ENCODE measurements at regions not wholly inside any gene's neighbourhood (a gene's known extent, or its start where the extent isn't known, plus 50 kb on each side); places are given as distances from the start of the nearest gene placed in this dataset.
"Not testable (repeated sequence)": the region's sequence is repeated elsewhere in the genome, so short reads cannot be mapped to it uniquely, and the experiment has no call there.

GRCh38 chr2:91499431-91500050 lies 2808.1 kb downstream of the RPIA start:
- intact Hi-C loops (cut with DNase I); H3K27ac ChIP-seq; H3K4me1 ChIP-seq; H3K36me3 ChIP-seq; H3K9me3 ChIP-seq; H3K27me3 ChIP-seq; H3K4me3 ChIP-seq: not testable (repeated sequence)
- DNase-seq (ENCODE audit: extremely low spot score in 2 of 2) = peak; percentile 65 to 95

- H3K36me3 ChIP-seq; intact Hi-C loops (cut with DNase I); H3K27ac ChIP-seq; H3K9me3 ChIP-seq; H3K4me1 ChIP-seq; H3K27me3 ChIP-seq; H3K4me3 ChIP-seq: not testable (repeated sequence)
- DNase-seq (ENCODE audit: extremely low spot score in 2 of 2) = peak; percentile 80 to 82
Measured at GRCh38 chr2:91500246-91500977, 2808.9 kb downstream of the RPIA start.

GRCh38 chr2:91500978-91501310 lies 2809.5 kb downstream of the RPIA start:
- intact Hi-C loops (cut with DNase I); DNase-seq (ENCODE audit: extremely low spot score in 2 of 2); H3K27ac ChIP-seq; H3K4me1 ChIP-seq; H3K27me3 ChIP-seq; H3K4me3 ChIP-seq; H3K36me3 ChIP-seq; H3K9me3 ChIP-seq: not testable (repeated sequence)

- DNase-seq (ENCODE audit: extremely low spot score in 2 of 2); H3K27me3 ChIP-seq; intact Hi-C loops (cut with DNase I); H3K36me3 ChIP-seq; H3K9me3 ChIP-seq; H3K4me1 ChIP-seq; H3K4me3 ChIP-seq; H3K27ac ChIP-seq: not testable (repeated sequence)
Measured at GRCh38 chr2:91501481-91502080, 2810.1 kb downstream of the RPIA start.

- intact Hi-C loops (cut with DNase I); H3K4me1 ChIP-seq; H3K27me3 ChIP-seq; H3K4me3 ChIP-seq; H3K36me3 ChIP-seq; DNase-seq (ENCODE audit: extremely low spot score in 2 of 2); H3K27ac ChIP-seq; H3K9me3 ChIP-seq: not testable (repeated sequence)
Measured at GRCh38 chr2:91503572-91503958, 2812.1 kb downstream of the RPIA start.

GRCh38 chr2:91503959-91504741 lies 2812.7 kb downstream of the RPIA start:
- H3K4me1 ChIP-seq; H3K9me3 ChIP-seq; H3K27ac ChIP-seq; DNase-seq (ENCODE audit: extremely low spot score in 2 of 2); H3K36me3 ChIP-seq; intact Hi-C loops (cut with DNase I); H3K4me3 ChIP-seq; H3K27me3 ChIP-seq: not testable (repeated sequence)

- not testable (repeated sequence) for DNase-seq (ENCODE audit: extremely low spot score in 2 of 2); H3K36me3 ChIP-seq
Measured at GRCh38 chr2:91508816-91509215, 2817.3 kb downstream of the RPIA start.

GRCh38 chr2:91509276-91509675 lies 2817.8 kb downstream of the RPIA start:
- DNase-seq (ENCODE audit: extremely low spot score in 2 of 2); H3K27ac ChIP-seq; H3K9me3 ChIP-seq; H3K27me3 ChIP-seq; H3K36me3 ChIP-seq; H3K4me3 ChIP-seq; H3K4me1 ChIP-seq; intact Hi-C loops (cut with DNase I): not testable (repeated sequence)

More at GRCh38 chr2:91508816-91509215, 2817.3 kb downstream of the RPIA start:
- H3K4me1 ChIP-seq; H3K9me3 ChIP-seq; H3K27me3 ChIP-seq; intact Hi-C loops (cut with DNase I); H3K4me3 ChIP-seq; H3K27ac ChIP-seq: not testable (repeated sequence)

GRCh38 chr2:91511166-91511565 lies 2819.7 kb downstream of the RPIA start:
- H3K4me3 ChIP-seq; H3K4me1 ChIP-seq; DNase-seq (ENCODE audit: extremely low spot score in 2 of 2); H3K27ac ChIP-seq; H3K9me3 ChIP-seq; H3K36me3 ChIP-seq; intact Hi-C loops (cut with DNase I); H3K27me3 ChIP-seq: not testable (repeated sequence)

- intact Hi-C loops (cut with DNase I); H3K4me1 ChIP-seq; DNase-seq (ENCODE audit: extremely low spot score in 2 of 2); H3K27me3 ChIP-seq; H3K4me3 ChIP-seq; H3K27ac ChIP-seq; H3K36me3 ChIP-seq; H3K9me3 ChIP-seq: not testable (repeated sequence)
Measured at GRCh38 chr2:91515966-91516365, 2824.5 kb downstream of the RPIA start.

- DNase-seq (ENCODE audit: extremely low spot score in 2 of 2); H3K9me3 ChIP-seq; H3K27me3 ChIP-seq; intact Hi-C loops (cut with DNase I); H3K4me3 ChIP-seq; H3K27ac ChIP-seq; H3K4me1 ChIP-seq; H3K36me3 ChIP-seq: not testable (repeated sequence)
Measured at GRCh38 chr2:91516669-91517068, 2825.2 kb downstream of the RPIA start.

GRCh38 chr2:91517846-91518245 lies 2826.4 kb downstream of the RPIA start:
- H3K27me3 ChIP-seq; H3K9me3 ChIP-seq; H3K4me1 ChIP-seq; H3K36me3 ChIP-seq; DNase-seq (ENCODE audit: extremely low spot score in 2 of 2); intact Hi-C loops (cut with DNase I); H3K27ac ChIP-seq; H3K4me3 ChIP-seq: not testable (repeated sequence)

GRCh38 chr2:91518361-91518981 lies 2827.0 kb downstream of the RPIA start:
- H3K4me1 ChIP-seq; H3K36me3 ChIP-seq; DNase-seq (ENCODE audit: extremely low spot score in 2 of 2); H3K27me3 ChIP-seq; intact Hi-C loops (cut with DNase I); H3K27ac ChIP-seq; H3K9me3 ChIP-seq; H3K4me3 ChIP-seq: not testable (repeated sequence)
